Nephron progenitor cell (in vitro differentiated cells): ENCODE measurements at regions not wholly inside any gene's neighbourhood (a gene's known extent, or its start where the extent isn't known, plus 50 kb on each side); places are given as distances from the start of the nearest gene placed in this dataset.

Experiments used
- DNase-seq: peaks from one replicate; pipeline ENCODE4 v3.0.0; 2021
- H3K27ac Mint-ChIP-seq: 2 replicates; pipeline ENCODE4 v1.8.0; 2021; ENCODE audit warnings: mild to moderate bottlenecking, moderate library complexity, mixed read lengths
- H3K27me3 Mint-ChIP-seq: 2 replicates; pipeline ENCODE4 v1.8.0; 2021; ENCODE audit warnings: mild to moderate bottlenecking, low read depth, mixed read lengths; ENCODE audit not compliant: poor library complexity
- H3K36me3 Mint-ChIP-seq: 2 replicates; pipeline ENCODE4 v1.8.0; 2021; ENCODE audit warnings: low read depth, mixed read lengths
- H3K4me1 Mint-ChIP-seq: 2 replicates; pipeline ENCODE4 v1.8.0; 2021; ENCODE audit warnings: mixed read lengths
- H3K4me3 Mint-ChIP-seq: 2 replicates; pipeline ENCODE4 v1.8.0; 2021; ENCODE audit warnings: mild to moderate bottlenecking, moderate library complexity, mixed read lengths
- H3K9me3 Mint-ChIP-seq: 2 replicates; pipeline ENCODE4 v1.8.0; 2021; ENCODE audit warnings: mild to moderate bottlenecking, moderate library complexity, mixed read lengths
- CTCF ChIP-seq: fragments of 200-600 bp; sonication (generic); IDR thresholded peaks from 2 replicates; pipeline ENCODE4 v1.5.0; 2021; ENCODE audit warnings: antibody characterized with exemption

- Mint-ChIP-seq H3K36me3 (no peaks in the 10 kb centered on the region), H3K27ac (no peak overlapping the region), H3K9me3 (no peaks in the 10 kb centered on the region), H3K27me3 (peaks cover 2% of the 10 kb centered on the region), H3K4me1 (no peaks in the 10 kb centered on the region), H3K4me3 (no peak overlapping the region)
- DNase-seq, result no peak
- no peak for TF ChIP-seq CTCF
Measured at GRCh38 chr6:25142506-25142905, 136.7 kb upstream of the CARMIL1 start.

- Mint-ChIP-seq H3K4me1 (no peaks in the 10 kb centered on the region), H3K4me3 (no peak overlapping the region), H3K9me3 (no peaks in the 10 kb centered on the region), H3K36me3 (no peaks in the 10 kb centered on the region), H3K27ac (no peak overlapping the region), H3K27me3 (peaks cover 2% of the 10 kb centered on the region)
- no peak for TF ChIP-seq CTCF
- no peak for DNase-seq
Measured at GRCh38 chr6:25144919-25145318, 134.3 kb upstream of the CARMIL1 start.

GRCh38 chr6:25147223-25147622 is 132.0 kb upstream of the CARMIL1 start:
- no peaks in the 10 kb centered on the region for H3K4me1 Mint-ChIP-seq

DNA sequence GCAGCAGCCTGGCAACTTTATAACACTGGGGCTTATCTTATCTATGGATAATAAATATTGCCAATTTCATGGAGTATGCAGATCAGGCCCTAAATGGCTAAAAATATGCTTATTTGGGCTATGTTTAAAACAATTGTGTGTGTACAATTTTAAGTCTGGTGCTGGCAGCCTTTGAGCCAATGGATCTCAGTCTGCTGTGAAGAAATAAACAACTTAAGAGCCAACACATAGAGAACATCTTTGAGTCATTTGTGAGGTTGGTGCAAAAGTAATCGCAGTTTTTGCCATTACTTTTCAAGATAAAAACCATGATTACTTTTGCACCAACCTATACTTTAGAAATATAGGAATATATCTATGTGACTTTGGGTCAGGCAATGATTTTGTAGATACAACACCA is 129.1 kb upstream of the CARMIL1 start:
- H3K27ac Mint-ChIP-seq, result no peak overlapping the region
- peaks cover 2% of the 10 kb centered on the region for H3K27me3 Mint-ChIP-seq
- peaks cover 12% of the 10 kb centered on the region for H3K4me1 Mint-ChIP-seq
- DNase-seq, result no peak
- no peak for TF ChIP-seq CTCF
- no peaks in the 10 kb centered on the region for H3K36me3 Mint-ChIP-seq
- H3K9me3 Mint-ChIP-seq, result peaks cover 3% of the 10 kb centered on the region
- no peak overlapping the region for H3K4me3 Mint-ChIP-seq

More at GRCh38 chr6:25147223-25147622, 132.0 kb upstream of the CARMIL1 start:
- no peak for DNase-seq
- Mint-ChIP-seq H3K36me3 (no peaks in the 10 kb centered on the region), H3K9me3 (no peaks in the 10 kb centered on the region), H3K27me3 (peaks cover 2% of the 10 kb centered on the region), H3K4me3 (no peak overlapping the region), H3K27ac (no peak overlapping the region)
- no peak for TF ChIP-seq CTCF

DNA sequence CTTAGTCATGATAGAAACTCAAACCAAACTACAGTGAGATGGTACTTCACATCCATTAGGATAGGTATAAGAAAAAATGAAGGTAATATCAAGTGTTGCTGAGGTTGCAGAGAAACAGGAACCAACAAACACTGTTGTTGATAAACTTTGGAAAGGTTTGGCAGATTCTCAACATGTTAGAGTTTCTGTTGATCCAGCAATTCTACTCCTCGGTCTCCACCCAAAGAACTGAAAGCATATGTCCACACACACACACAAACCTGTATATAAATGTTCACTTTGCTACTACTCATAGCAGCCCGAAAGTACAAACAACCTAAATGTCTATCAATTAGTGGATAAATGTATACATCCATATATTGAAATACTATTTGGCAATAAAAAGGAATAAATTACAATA is 128.3 kb upstream of the CARMIL1 start:
- H3K9me3 Mint-ChIP-seq, result peaks cover 3% of the 10 kb centered on the region
- TF ChIP-seq CTCF, result no peak
- H3K27me3 Mint-ChIP-seq, result peaks cover 2% of the 10 kb centered on the region
- H3K36me3 Mint-ChIP-seq, result no peaks in the 10 kb centered on the region
- no peak for DNase-seq
- no peak overlapping the region for H3K27ac Mint-ChIP-seq
- H3K4me3 Mint-ChIP-seq, result no peak overlapping the region
- peaks cover 20% of the 10 kb centered on the region for H3K4me1 Mint-ChIP-seq

- Mint-ChIP-seq H3K4me1 (peaks cover 20% of the 10 kb centered on the region), H3K4me3 (no peak overlapping the region), H3K27me3 (no peaks in the 10 kb centered on the region), H3K36me3 (no peaks in the 10 kb centered on the region), H3K9me3 (peaks cover 23% of the 10 kb centered on the region), H3K27ac (no peak overlapping the region)
- TF ChIP-seq CTCF, result no peak
- DNase-seq, result no peak
Measured at GRCh38 chr6:25153079-25153478, 126.1 kb upstream of the CARMIL1 start.
